Adrenal gland (tissue), 5 donors: ENCODE measurements at regions not wholly inside any gene's neighbourhood (a gene's known extent, or its start where the extent isn't known, plus 50 kb on each side); places are given as distances from the start of the nearest gene placed in this dataset.

Experiments used
- CTCF ChIP-seq, 6 experiments: fragments of 450-650 bp in 4 of 6; fragments of 200-600 bp in 2 of 6; sonication (generic) in 1 of 6; IDR thresholded peaks; 1 replicate in 5 of 6; 2 replicates in 1 of 6; pipeline versions ENCODE4 v1.5.1 to v1.8.0; 2016 to 2021; ENCODE audit warnings: antibody characterized with exemption in 6 of 6, mild to moderate bottlenecking in 2 of 6, moderate library complexity in 1 of 6
- POLR2A ChIP-seq, 2 donors: fragments of 450-650 bp; IDR thresholded peaks; one replicate each; pipeline ENCODE4 v1.6.1; 2017; ENCODE audit warnings: antibody characterized with exemption in 2 of 2, mild to moderate bottlenecking in 2 of 2, moderate library complexity in 1 of 2
- donor health status: DM: no; HTN: no; CAD: no.

- TF ChIP-seq CTCF (IDR thresholded peaks at IDR 0.05) (no peak), POLR2A (IDR thresholded peaks at IDR 0.05) (no peak)
Observed at GRCh38 chr21:17195976-17196375, 316.9 kb upstream of the CXADR start.
